Uterus (tissue), 3 donors: ENCODE measurements at regions not wholly inside any gene's neighbourhood (a gene's known extent, or its start where the extent isn't known, plus 50 kb on each side); places are given as distances from the start of the nearest gene placed in this dataset.

ENCODE experiments used
- DNase-seq, 2 donors: peaks; one replicate each; pipeline ENCODE4 v3.0.0-alpha.2; 2019 to 2020
- H3K27ac ChIP-seq, 2 donors: fragments of 200-600 bp; sonication (generic); 1 replicate in 1 of 2; 2 replicates in 1 of 2; pipeline ENCODE4 v1.5.1; 2016 to 2018
- H3K27me3 ChIP-seq, 2 donors: fragments of 200-600 bp; sonication (generic); one replicate each; pipeline ENCODE4 v1.5.1; 2018 to 2019; ENCODE audit warnings: control low read depth in 1 of 2
- H3K36me3 ChIP-seq, 2 donors: fragments of 200-600 bp; sonication (generic); one replicate each; pipeline ENCODE4 v1.5.1; 2019; ENCODE audit warnings: control low read depth in 1 of 2
- H3K4me1 ChIP-seq, 2 donors: fragments of 200-600 bp; sonication (generic); one replicate each; pipeline ENCODE4 v1.5.1; 2018 to 2019; ENCODE audit warnings: control low read depth in 1 of 2
- H3K4me3 ChIP-seq, 2 donors: fragments of 200-600 bp; sonication (generic); 1 replicate in 1 of 2; 2 replicates in 1 of 2; pipeline ENCODE4 v1.5.1; 2018 to 2019; ENCODE audit warnings: mild to moderate bottlenecking in 1 of 2
- H3K9me3 ChIP-seq, 2 donors: fragments of 200-600 bp; sonication (generic); one replicate each; pipeline ENCODE4 v1.5.1; 2019; ENCODE audit warnings: control low read depth in 1 of 2
- CTCF ChIP-seq, 4 experiments: fragments of 200-600 bp in 2 of 4; fragments of 450-650 bp in 2 of 4; sonication (generic) in 2 of 4; IDR thresholded peaks; one replicate each; pipeline ENCODE4 v1.5.1; 2016 to 2019; ENCODE audit warnings: antibody characterized with exemption in 4 of 4, mild to moderate bottlenecking in 2 of 4, moderate library complexity in 1 of 4
- POLR2A ChIP-seq, 2 donors: fragments of 450-650 bp; IDR thresholded peaks; one replicate each; pipeline ENCODE4 v1.6.1; 2016; ENCODE audit warnings: antibody characterized with exemption in 2 of 2, mild to moderate bottlenecking in 1 of 2, moderate library complexity in 1 of 2
- intact Hi-C: fragments of 100-400 bp; cut with DNase I; formaldehyde crosslinking; loops from one replicate; pipeline ENCODE4 v1.15.1; 2023; ENCODE audit warnings: low total_unique reads
- donor health status: DM: yes; HTN: yes; CAD: no.

- intact Hi-C loops: no loop called here
- TF ChIP-seq POLR2A (IDR thresholded peaks at IDR 0.05): no peak
- TF ChIP-seq CTCF (IDR thresholded peaks at IDR 0.05): no peak
- Histone ChIP-seq H3K9me3 (no peaks in the 10 kb centered on the region), H3K27ac (no peak overlapping the region), H3K36me3 (no peaks in the 10 kb centered on the region), H3K27me3 (no peaks in the 10 kb centered on the region), H3K4me1 (no peaks in the 10 kb centered on the region), H3K4me3 (no peak overlapping the region)
- no peak for DNase-seq
Measured at GRCh38 chr4:124486423-124486822, 226.1 kb downstream of the ANKRD50 start.

GRCh38 chr4:124487651-124488050, 224.9 kb downstream of the ANKRD50 start:
- Histone ChIP-seq H3K9me3 (no peaks in the 10 kb centered on the region), H3K36me3 (no peaks in the 10 kb centered on the region), H3K27me3 (no peaks in the 10 kb centered on the region), H3K27ac (no peak overlapping the region), H3K4me1 (no peaks in the 10 kb centered on the region), H3K4me3 (no peak overlapping the region)
- intact Hi-C loops: no loop called here
- DNase-seq: no peak
- no peak for TF ChIP-seq POLR2A (IDR thresholded peaks at IDR 0.05)
- no peak for TF ChIP-seq CTCF (IDR thresholded peaks at IDR 0.05)

GRCh38 chr4:124491361-124492145, 221.0 kb downstream of the ANKRD50 start:
- intact Hi-C loops: no loop called here
- no peak overlapping the region for H3K27ac ChIP-seq
- H3K4me3 ChIP-seq: no peak overlapping the region
- H3K36me3 ChIP-seq: no peaks in the 10 kb centered on the region
- no peaks in the 10 kb centered on the region for H3K9me3 ChIP-seq
- no peaks in the 10 kb centered on the region for H3K27me3 ChIP-seq
- H3K4me1 ChIP-seq: no peaks in the 10 kb centered on the region
- no peak for TF ChIP-seq POLR2A (IDR thresholded peaks at IDR 0.05)
- TF ChIP-seq CTCF (IDR thresholded peaks at IDR 0.05): no peak
- DNase-seq: no peak

- H3K27me3 ChIP-seq: no peaks in the 10 kb centered on the region
- intact Hi-C loops: no loop called here
- no peak overlapping the region for H3K27ac ChIP-seq
- H3K9me3 ChIP-seq: no peaks in the 10 kb centered on the region
- no peak for DNase-seq
- no peaks in the 10 kb centered on the region for H3K36me3 ChIP-seq
- H3K4me1 ChIP-seq: no peaks in the 10 kb centered on the region
- H3K4me3 ChIP-seq: no peak overlapping the region
- TF ChIP-seq CTCF (IDR thresholded peaks at IDR 0.05) (no peak), POLR2A (IDR thresholded peaks at IDR 0.05) (no peak)
Measured at GRCh38 chr4:124499261-124499660, 213.3 kb downstream of the ANKRD50 start.

GRCh38 chr4:124501576-124501975, 211.0 kb downstream of the ANKRD50 start:
- Histone ChIP-seq H3K27ac (no peak overlapping the region), H3K4me1 (no peaks in the 10 kb centered on the region), H3K36me3 (no peaks in the 10 kb centered on the region), H3K9me3 (no peaks in the 10 kb centered on the region), H3K4me3 (no peak overlapping the region), H3K27me3 (no peaks in the 10 kb centered on the region)
- DNase-seq: no peak
- intact Hi-C loops: no loop called here
- no peak for TF ChIP-seq POLR2A (IDR thresholded peaks at IDR 0.05)
- TF ChIP-seq CTCF (IDR thresholded peaks at IDR 0.05): no peak
